Neutrophil (primary cell): ENCODE measurements at regions not wholly inside any gene's neighbourhood (a gene's known extent, or its start where the extent isn't known, plus 50 kb on each side); places are given as distances from the start of the nearest gene placed in this dataset.

Experiments
- H3K27ac ChIP-seq: fragments of 200-600 bp; sonication (generic); 2 replicates; pipeline ENCODE4 v1.5.1; 2016; ENCODE audit warnings: mild to moderate bottlenecking, moderate library complexity
- H3K27me3 ChIP-seq: fragments of 200-600 bp; sonication (generic); 2 replicates; pipeline ENCODE4 v1.6.0; 2016; ENCODE audit warnings: mild to moderate bottlenecking
- H3K36me3 ChIP-seq: fragments of 200-600 bp; sonication (generic); 2 replicates; pipeline ENCODE4 v1.5.1; 2017
- H3K4me1 ChIP-seq, 2 experiments: fragments of 200-600 bp in 1 of 2; sonication (generic) in 1 of 2; 1 replicate in 1 of 2; 2 replicates in 1 of 2; pipeline versions ENCODE4 v1.5.1 to v1.6.1; 2013 to 2016; ENCODE audit warnings: low read depth in 1 of 2, low read length in 1 of 2, mild to moderate bottlenecking in 1 of 2, moderate library complexity in 1 of 2; ENCODE audit not compliant: control insufficient read depth in 1 of 2, insufficient read depth in 1 of 2
- H3K4me3 ChIP-seq, 2 experiments: fragments of 200-600 bp in 1 of 2; sonication (generic) in 1 of 2; 1 replicate in 1 of 2; 2 replicates in 1 of 2; pipeline ENCODE4 v1.5.1; 2013 to 2016; ENCODE audit warnings: low read depth in 1 of 2, low read length in 1 of 2, mild to moderate bottlenecking in 1 of 2, moderate library complexity in 1 of 2
- H3K9me3 ChIP-seq: fragments of 200-600 bp; sonication (generic); 2 replicates; pipeline ENCODE4 v1.5.1; 2016
- TF ChIP-seq, protein P1 (sequence below): fragments of 200-600 bp; sonication (generic); IDR thresholded peaks from 2 replicates; pipeline ENCODE4 v1.5.1; 2016; ENCODE audit warnings: antibody characterized with exemption

DNA sequence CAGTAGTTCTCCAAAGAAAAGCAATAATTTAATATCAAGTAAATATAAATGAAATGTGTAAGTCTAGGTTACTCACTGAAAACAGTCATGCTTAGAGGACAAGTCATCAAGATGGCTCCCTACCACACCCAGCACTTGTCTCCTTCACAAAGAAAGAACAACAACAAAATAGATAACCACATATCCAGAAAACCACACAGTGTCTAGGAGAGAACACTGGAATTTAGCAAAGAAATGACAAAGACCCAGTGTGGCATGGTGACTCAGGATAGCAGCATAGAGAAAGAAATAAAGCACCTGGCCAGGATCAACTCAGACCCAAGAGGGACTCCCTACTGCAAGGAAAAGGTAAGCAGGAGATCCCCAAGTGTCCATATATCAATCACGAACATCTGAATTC lies 356.2 kb downstream of the TMEM161B start:
- TF ChIP-seq, protein P1, sequence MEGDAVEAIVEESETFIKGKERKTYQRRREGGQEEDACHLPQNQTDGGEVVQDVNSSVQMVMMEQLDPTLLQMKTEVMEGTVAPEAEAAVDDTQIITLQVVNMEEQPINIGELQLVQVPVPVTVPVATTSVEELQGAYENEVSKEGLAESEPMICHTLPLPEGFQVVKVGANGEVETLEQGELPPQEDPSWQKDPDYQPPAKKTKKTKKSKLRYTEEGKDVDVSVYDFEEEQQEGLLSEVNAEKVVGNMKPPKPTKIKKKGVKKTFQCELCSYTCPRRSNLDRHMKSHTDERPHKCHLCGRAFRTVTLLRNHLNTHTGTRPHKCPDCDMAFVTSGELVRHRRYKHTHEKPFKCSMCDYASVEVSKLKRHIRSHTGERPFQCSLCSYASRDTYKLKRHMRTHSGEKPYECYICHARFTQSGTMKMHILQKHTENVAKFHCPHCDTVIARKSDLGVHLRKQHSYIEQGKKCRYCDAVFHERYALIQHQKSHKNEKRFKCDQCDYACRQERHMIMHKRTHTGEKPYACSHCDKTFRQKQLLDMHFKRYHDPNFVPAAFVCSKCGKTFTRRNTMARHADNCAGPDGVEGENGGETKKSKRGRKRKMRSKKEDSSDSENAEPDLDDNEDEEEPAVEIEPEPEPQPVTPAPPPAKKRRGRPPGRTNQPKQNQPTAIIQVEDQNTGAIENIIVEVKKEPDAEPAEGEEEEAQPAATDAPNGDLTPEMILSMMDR: no peak
- Histone ChIP-seq H3K36me3 (no peaks in the 10 kb centered on the region), H3K4me1 (no peaks in the 10 kb centered on the region), H3K27me3 (no peaks in the 10 kb centered on the region), H3K9me3 (no peaks in the 10 kb centered on the region), H3K4me3 (no peak overlapping the region), H3K27ac (no peak overlapping the region)

DNA sequence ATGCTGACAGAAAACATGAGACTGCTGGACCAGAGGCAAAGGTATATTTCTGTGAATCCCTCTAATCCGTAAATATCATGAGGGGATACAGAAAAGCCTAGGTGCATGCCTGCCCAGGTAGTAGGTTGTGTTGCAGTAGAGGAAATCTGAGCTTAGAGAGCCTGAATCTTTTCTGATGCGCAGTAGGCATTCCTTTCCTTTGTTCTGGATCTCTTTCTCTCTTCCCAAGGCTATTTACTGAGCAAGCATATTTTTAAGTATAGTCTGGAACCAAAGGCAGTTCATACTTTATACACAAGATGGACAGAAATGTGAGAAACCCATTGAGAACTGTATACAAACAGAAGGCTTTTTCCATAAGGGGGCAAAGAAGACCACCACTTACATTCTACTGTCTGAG lies 359.3 kb downstream of the TMEM161B start:
- TF ChIP-seq, protein P1: no peak
- H3K4me3 ChIP-seq: no peak overlapping the region
- no peaks in the 10 kb centered on the region for H3K4me1 ChIP-seq
- H3K36me3 ChIP-seq: no peaks in the 10 kb centered on the region
- no peaks in the 10 kb centered on the region for H3K9me3 ChIP-seq
- no peak overlapping the region for H3K27ac ChIP-seq
- no peaks in the 10 kb centered on the region for H3K27me3 ChIP-seq

DNA sequence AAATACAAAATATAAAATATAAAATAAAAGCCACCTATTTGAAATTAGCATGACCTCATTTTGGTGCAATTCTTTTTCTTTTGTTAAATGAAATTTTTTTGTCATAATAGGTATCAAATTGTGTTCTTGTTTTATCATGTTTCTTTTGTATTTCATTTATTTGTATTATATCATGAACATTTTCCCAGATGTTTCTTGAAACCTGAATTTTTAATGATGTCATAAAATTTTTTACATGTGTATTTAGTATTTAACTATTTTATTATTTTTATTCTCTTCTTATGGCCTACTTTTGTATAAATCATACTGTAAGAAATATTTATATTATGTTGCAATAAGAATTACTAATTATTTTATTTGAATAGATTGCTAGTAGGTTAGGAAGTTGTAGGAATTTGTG lies 361.7 kb downstream of the TMEM161B start:
- no peak overlapping the region for H3K27ac ChIP-seq
- H3K4me3 ChIP-seq: no peak overlapping the region
- no peaks in the 10 kb centered on the region for H3K27me3 ChIP-seq
- TF ChIP-seq, protein P1: no peak
- H3K36me3 ChIP-seq: no peaks in the 10 kb centered on the region
- no peaks in the 10 kb centered on the region for H3K4me1 ChIP-seq
- no peaks in the 10 kb centered on the region for H3K9me3 ChIP-seq

DNA sequence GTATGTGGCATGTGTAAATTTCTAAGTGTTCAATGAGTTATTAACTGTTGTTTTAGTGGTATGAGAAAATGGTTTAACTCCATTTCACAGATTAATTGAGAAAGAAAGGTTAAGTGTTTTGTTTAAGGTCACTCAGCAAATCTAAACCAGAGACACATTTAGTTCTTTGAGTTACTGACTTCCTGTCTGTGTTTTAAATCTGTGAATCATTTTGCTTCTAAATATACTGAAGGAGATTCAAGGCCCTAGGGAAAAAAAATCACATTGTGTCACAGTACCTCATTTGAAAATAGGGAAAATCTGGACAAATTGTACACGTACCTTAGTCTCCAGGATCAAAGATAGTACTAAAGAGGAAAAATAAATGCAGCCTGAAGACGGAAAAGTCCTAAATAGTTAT lies 368.2 kb downstream of the TMEM161B start:
- Histone ChIP-seq H3K27me3 (no peaks in the 10 kb centered on the region), H3K4me3 (no peak overlapping the region), H3K4me1 (no peaks in the 10 kb centered on the region), H3K9me3 (no peaks in the 10 kb centered on the region), H3K36me3 (no peaks in the 10 kb centered on the region), H3K27ac (no peak overlapping the region)
- TF ChIP-seq, protein P1: no peak

DNA sequence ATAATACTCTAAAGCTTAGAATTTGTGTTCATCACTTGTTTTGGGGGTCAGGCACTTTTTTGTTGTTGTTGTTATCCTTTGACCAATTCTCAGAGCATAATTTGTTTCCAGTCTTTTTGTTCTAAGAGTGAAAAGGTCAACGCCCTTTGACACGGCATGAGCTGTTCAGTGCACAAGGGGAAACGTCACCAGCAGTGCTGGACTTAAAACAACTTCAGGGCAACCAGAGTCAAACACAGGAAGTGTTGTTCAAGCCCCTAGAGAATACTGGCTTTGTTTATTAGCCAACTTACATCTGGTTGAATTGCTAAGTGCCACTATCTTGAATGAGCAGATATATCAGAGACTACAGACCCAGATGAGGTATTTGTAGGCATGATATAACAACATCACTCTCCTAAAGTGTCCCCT lies 368.9 kb downstream of the TMEM161B start:
- H3K4me3 ChIP-seq: no peak overlapping the region
- H3K27ac ChIP-seq: no peak overlapping the region
- H3K9me3 ChIP-seq: no peaks in the 10 kb centered on the region
- no peaks in the 10 kb centered on the region for H3K27me3 ChIP-seq
- TF ChIP-seq, protein P1: no peak
- no peaks in the 10 kb centered on the region for H3K36me3 ChIP-seq
- H3K4me1 ChIP-seq: no peaks in the 10 kb centered on the region

DNA sequence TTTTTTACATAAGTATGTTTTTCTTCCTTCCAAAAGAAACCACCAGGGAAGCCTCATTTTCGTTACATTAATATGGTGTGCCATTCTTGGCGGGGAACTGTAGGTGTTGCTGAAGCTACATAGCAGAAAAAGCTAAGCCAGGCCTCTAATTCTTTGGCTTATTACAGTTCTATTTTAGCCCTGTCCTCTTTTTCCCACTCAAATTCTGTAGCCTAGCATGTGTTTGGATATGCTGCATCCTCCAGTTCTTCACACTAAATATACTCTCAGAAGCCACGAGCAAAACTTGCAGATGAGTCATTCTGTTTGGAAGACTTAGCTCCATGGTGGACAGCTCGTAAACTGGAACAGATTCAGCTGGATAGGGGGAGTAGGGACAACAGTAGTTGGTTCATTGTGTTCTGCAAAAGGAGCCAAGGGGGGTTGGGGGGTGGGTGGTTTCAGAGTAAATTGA lies 369.4 kb downstream of the TMEM161B start:
- Histone ChIP-seq H3K27ac (no peak overlapping the region), H3K9me3 (no peaks in the 10 kb centered on the region), H3K36me3 (no peaks in the 10 kb centered on the region), H3K4me1 (no peaks in the 10 kb centered on the region), H3K27me3 (no peaks in the 10 kb centered on the region), H3K4me3 (no peak overlapping the region)
- TF ChIP-seq, protein P1: no peak
